ENCODE measurements at regions not wholly inside any gene's neighbourhood (a gene's known extent, or its start where the extent isn't known, plus 50 kb on each side); places are given as distances from the start of the nearest gene placed in this dataset.

GRCh38 chr11:97856666-97857065, 1164.1 kb upstream of the CNTN5 start:
- H3K79me1 ChIP-seq (ENCODE audit: low read depth in 1 of 2, low read length in 2 of 2), result no peaks in the 10 kb centered on the region
- no peak overlapping the region for H3K56ac ChIP-seq (ENCODE audit: extremely low read depth, insufficient read depth, low read length)
- dilution Hi-C loops (cut with HindIII; ENCODE audit: low sequenced_read_pairs, unreplicated experiment), result no loop called here
- H3K4me1 ChIP-seq (ENCODE audit: control insufficient read depth, insufficient read depth, low read length), result no peaks in the 10 kb centered on the region
- no peak overlapping the region for H2AFZ ChIP-seq (replicated peaks; ENCODE audit: low read length, poor library complexity)
- in situ Hi-C loops (cut with MboI; ENCODE audit: low sequenced_read_pairs), result no loop called here
- no peak overlapping the region for H2BK15ac ChIP-seq (ENCODE audit: low read depth, low read length)
- H2BK5ac ChIP-seq (ENCODE audit: low read depth, low read length, poor library complexity, severe bottlenecking), result no peak overlapping the region
- no peak overlapping the region for H4K91ac ChIP-seq (ENCODE audit: insufficient read depth, low read depth, low read length)
- H4K20me1 ChIP-seq (ENCODE audit: insufficient read depth, low read length), result no peaks in the 10 kb centered on the region
- no peak overlapping the region for H3K14ac ChIP-seq (replicated peaks; ENCODE audit: low read depth, low read length)
- H3K9me1 ChIP-seq (ENCODE audit: insufficient read depth, low read length), result no peaks in the 10 kb centered on the region
- no peak overlapping the region for H3K4ac ChIP-seq (ENCODE audit: low read depth, low read length)
- no peak overlapping the region for H3K9ac ChIP-seq (ENCODE audit: low read depth, low read length)
- no CpG with 5 or more reads among the region's 2 CpGs for WGBS, 2 experiments (ENCODE audit: extremely low coverage in 2 of 2, insufficient read length in 1 of 2)
- H3K4me2 ChIP-seq (ENCODE audit: low read depth, low read length), result no peak overlapping the region
- intact Hi-C loops (cut with micrococcal nuclease), result no loop called here
- H3K27ac ChIP-seq (ENCODE audit: insufficient read depth, low read length), result no peak overlapping the region
- no peak overlapping the region for H4K5ac ChIP-seq (ENCODE audit: low read depth, low read length)
- H3K23ac ChIP-seq (ENCODE audit: low read depth, low read length), result no peak overlapping the region
- ATAC-seq (ENCODE audit: low read depth) (no peak), DNase-seq (no peak)
- no TSS peak for BruUV-seq (replicated peaks)
- H2AK5ac ChIP-seq (ENCODE audit: low read depth, low read length), result no peak overlapping the region
- H2BK120ac ChIP-seq (ENCODE audit: low read depth, low read length), result no peak overlapping the region
- no peak overlapping the region for H3K18ac ChIP-seq (ENCODE audit: low read depth, low read length)
- no peaks in the 10 kb centered on the region for H3K9me3 ChIP-seq (ENCODE audit: control insufficient read depth, insufficient read depth, low read length)
- POLR2A ChIA-PET (ENCODE audit: unreplicated experiment), result no interaction called here
- CTCF ChIA-PET, result no interaction called here
- H3K36me3 ChIP-seq (ENCODE audit: control insufficient read depth, insufficient read depth, low read length), result no peaks in the 10 kb centered on the region
- H3K4me3 ChIP-seq (ENCODE audit: insufficient read depth, low read depth, low read length), result no peak overlapping the region
- no peak overlapping the region for H2BK20ac ChIP-seq (ENCODE audit: low read depth, low read length)
- no peak overlapping the region for H2AK9ac ChIP-seq (replicated peaks; ENCODE audit: low read depth, low read length, poor library complexity)
- H4K8ac ChIP-seq (ENCODE audit: low read depth in 2 of 2, low read length in 2 of 2), result no peak overlapping the region
- no peaks in the 10 kb centered on the region for H3K27me3 ChIP-seq (ENCODE audit: control insufficient read depth, insufficient read depth, low read length)
- TF ChIP-seq SMC3 (IDR thresholded peaks at IDR 0.05; ENCODE audit: low read depth, low read length), result no peak
- no peak for TF ChIP-seq RCOR1 (IDR thresholded peaks at IDR 0.05; ENCODE audit: insufficient replicate concordance, low read length)
- TF ChIP-seq MAZ (IDR thresholded peaks at IDR 0.05; ENCODE audit: borderline replicate concordance, low read depth, low read length), result no peak
- no peak for TF ChIP-seq RAD21 (IDR thresholded peaks at IDR 0.05; ENCODE audit: low read length)
- TF ChIP-seq CTCF (conservative IDR thresholded peaks at IDR 0.05; ENCODE audit: low read depth, low read length), result no peak
- TF ChIP-seq USF2 (IDR thresholded peaks at IDR 0.05; ENCODE audit: low read depth, low read length), result no peak
- TF ChIP-seq RFX5 (IDR thresholded peaks at IDR 0.05; ENCODE audit: low read depth, low read length), result no peak
- TF ChIP-seq BHLHE40 (IDR thresholded peaks at IDR 0.05; ENCODE audit: low read depth, low read length), result no peak
- TF ChIP-seq ELK1 (IDR thresholded peaks at IDR 0.05; ENCODE audit: borderline replicate concordance, low read depth, low read length), result no peak
- no peak for TF ChIP-seq POLR2A (IDR thresholded peaks at IDR 0.05; ENCODE audit: low read depth, low read length)
- no peak for TF ChIP-seq CHD1 (IDR thresholded peaks at IDR 0.05; ENCODE audit: low read depth, low read length)
- no peak for TF ChIP-seq MAFK (IDR thresholded peaks at IDR 0.05; ENCODE audit: low read depth, low read length)

Measured in IMR-90 (cell line).